ENCODE measurements at regions not wholly inside any gene's neighbourhood (a gene's known extent, or its start where the extent isn't known, plus 50 kb on each side); places are given as distances from the start of the nearest gene placed in this dataset.
"Not testable (repeated sequence)": the region's sequence is repeated elsewhere in the genome, so short reads cannot be mapped to it uniquely, and the experiment has no call there.

GRCh38 chr2:87679950-87680349 lies 67.9 kb upstream of the PLGLB2 start:
- not testable (repeated sequence) for DNase-seq (ENCODE audit: low spot score)

GRCh38 chr2:87680691-87681090 lies 67.2 kb upstream of the PLGLB2 start:
- DNase-seq (ENCODE audit: low spot score) = not testable (repeated sequence)

GRCh38 chr2:87683451-87683850 lies 64.4 kb upstream of the PLGLB2 start:
- not testable (repeated sequence) for DNase-seq (ENCODE audit: low spot score)

GRCh38 chr2:87683961-87684360 lies 63.9 kb upstream of the PLGLB2 start:
- not testable (repeated sequence) for DNase-seq (ENCODE audit: low spot score)

- DNase-seq (ENCODE audit: low spot score) = peak; percentile 79
These were observed 62.3 kb upstream of the PLGLB2 start for GRCh38 chr2:87685558-87685957.

- DNase-seq (ENCODE audit: low spot score) = not testable (repeated sequence)
These were observed 60.9 kb upstream of the PLGLB2 start for GRCh38 chr2:87686873-87687549.

GRCh38 chr2:87687550-87688270 lies 60.2 kb upstream of the PLGLB2 start:
- DNase-seq (ENCODE audit: low spot score) = not testable (repeated sequence)

- not testable (repeated sequence) for DNase-seq (ENCODE audit: low spot score)
These were observed 55.8 kb upstream of the PLGLB2 start for GRCh38 chr2:87691899-87692592.

- DNase-seq (ENCODE audit: low spot score) = not testable (repeated sequence)
These were observed 55.0 kb upstream of the PLGLB2 start for GRCh38 chr2:87692914-87693313.

- DNase-seq (ENCODE audit: low spot score) = not testable (repeated sequence)
These were observed 54.0 kb upstream of the PLGLB2 start for GRCh38 chr2:87693882-87694281.

- DNase-seq (ENCODE audit: low spot score) = peak; percentile 24
These were observed 52.1 kb upstream of the PLGLB2 start for GRCh38 chr2:87695596-87696323.

Measured in kidney tubule cell (primary cell).